ENCODE measurements at regions not wholly inside any gene's neighbourhood (a gene's known extent, or its start where the extent isn't known, plus 50 kb on each side); places are given as distances from the start of the nearest gene placed in this dataset.

DNA sequence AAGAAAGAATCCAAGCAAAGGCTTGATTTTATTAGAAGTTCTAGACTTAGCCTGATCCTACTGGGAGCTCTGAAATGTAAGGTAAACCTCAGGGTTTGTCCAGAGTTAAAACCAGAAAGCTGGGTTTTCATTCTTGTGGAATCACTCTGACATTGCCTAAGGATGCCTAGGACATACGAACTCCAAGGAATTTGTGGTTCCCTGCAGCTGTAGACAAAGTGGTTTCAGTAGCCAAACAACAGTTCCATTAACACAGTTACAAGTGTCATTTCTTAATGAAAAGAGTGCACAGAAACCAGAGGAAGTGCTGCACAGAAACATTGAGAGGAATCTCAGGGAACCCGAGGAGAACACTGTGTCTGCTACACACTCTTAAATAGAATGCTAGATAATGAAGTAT, 221.4 kb upstream of the ST6GAL2 start:
- no peak overlapping the region for H3K4me3 ChIP-seq (ENCODE audit: control insufficient read depth in 1 of 2, extremely low read depth in 1 of 2, low read length in 1 of 2)
- Mint-ChIP-seq H3K9me3 (peaks cover 5 to 24% (median 9%) of the 10 kb centered on the region in 3 donors), H3K4me1 (no peaks in the 10 kb centered on the region), H3K27ac (no peak overlapping the region), H3K36me3 (no peaks in the 10 kb centered on the region), H3K4me3 (no peak overlapping the region), H3K27me3 (no peaks in the 10 kb centered on the region)
- H3K27ac ChIP-seq (ENCODE audit: low read length), result no peak overlapping the region
- ATAC-seq (replicated peaks in 1 of 4) (no peak), DNase-seq (no peak)
- WGBS (ENCODE audit: insufficient coverage), result no CpG with 5 or more reads among the region's 2 CpGs
- no peaks in the 10 kb centered on the region for H3K36me3 ChIP-seq (ENCODE audit: control insufficient read depth in 2 of 2, extremely low read depth in 1 of 2, insufficient read depth in 1 of 2, low read length in 1 of 2)
- POLR2A ChIA-PET, result no interaction called here
- no peaks in the 10 kb centered on the region for H3K27me3 ChIP-seq (replicated peaks in 1 of 2; ENCODE audit: control insufficient read depth in 2 of 2, extremely low read depth in 1 of 2, insufficient read depth in 2 of 2, low read length in 1 of 2)
- CTCF ChIA-PET, result no interaction called here
- H3K4me1 ChIP-seq (ENCODE audit: control insufficient read depth in 1 of 2, extremely low read depth in 1 of 2, insufficient read depth in 2 of 2, low read length in 2 of 2), result no peaks in the 10 kb centered on the region
- no peaks in the 10 kb centered on the region for H3K9me3 ChIP-seq

DNA sequence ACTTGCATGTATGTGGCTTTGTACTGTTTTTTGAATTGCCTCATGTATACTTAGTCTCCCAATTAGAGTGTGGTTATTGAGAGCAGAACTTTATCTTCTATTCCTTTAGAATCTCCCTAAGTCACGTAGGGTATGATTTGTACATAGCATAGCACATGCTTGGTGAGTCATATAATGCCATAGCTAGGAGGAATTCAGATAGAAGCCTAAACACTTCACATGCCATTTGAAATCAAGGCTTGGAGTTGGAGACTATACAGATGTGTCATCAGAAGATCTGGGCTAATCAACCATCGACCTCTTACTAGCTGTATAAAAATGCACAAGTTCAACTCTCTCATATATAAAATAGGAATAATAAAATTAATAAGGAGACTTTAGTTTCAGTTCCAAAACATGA, 222.6 kb upstream of the ST6GAL2 start:
- WGBS (ENCODE audit: insufficient coverage), result no CpG with 5 or more reads among the region's 2 CpGs
- no peaks in the 10 kb centered on the region for H3K9me3 ChIP-seq
- Mint-ChIP-seq H3K27ac (no peak overlapping the region), H3K4me3 (no peak overlapping the region), H3K36me3 (no peaks in the 10 kb centered on the region), H3K27me3 (no peaks in the 10 kb centered on the region), H3K4me1 (no peaks in the 10 kb centered on the region), H3K9me3 (peaks cover 5 to 19% (median 9%) of the 10 kb centered on the region in 3 donors)
- DNase-seq (no peak), ATAC-seq (replicated peaks in 1 of 4) (no peak)
- no peaks in the 10 kb centered on the region for H3K27me3 ChIP-seq (replicated peaks in 1 of 2; ENCODE audit: control insufficient read depth in 2 of 2, extremely low read depth in 1 of 2, insufficient read depth in 2 of 2, low read length in 1 of 2)
- no peak overlapping the region for H3K27ac ChIP-seq (ENCODE audit: low read length)
- no peaks in the 10 kb centered on the region for H3K36me3 ChIP-seq (ENCODE audit: control insufficient read depth in 2 of 2, extremely low read depth in 1 of 2, insufficient read depth in 1 of 2, low read length in 1 of 2)
- no peaks in the 10 kb centered on the region for H3K4me1 ChIP-seq (ENCODE audit: control insufficient read depth in 1 of 2, extremely low read depth in 1 of 2, insufficient read depth in 2 of 2, low read length in 2 of 2)
- H3K4me3 ChIP-seq (ENCODE audit: control insufficient read depth in 1 of 2, extremely low read depth in 1 of 2, low read length in 1 of 2), result no peak overlapping the region
- CTCF ChIA-PET, result no interaction called here
- POLR2A ChIA-PET, result no interaction called here

DNA sequence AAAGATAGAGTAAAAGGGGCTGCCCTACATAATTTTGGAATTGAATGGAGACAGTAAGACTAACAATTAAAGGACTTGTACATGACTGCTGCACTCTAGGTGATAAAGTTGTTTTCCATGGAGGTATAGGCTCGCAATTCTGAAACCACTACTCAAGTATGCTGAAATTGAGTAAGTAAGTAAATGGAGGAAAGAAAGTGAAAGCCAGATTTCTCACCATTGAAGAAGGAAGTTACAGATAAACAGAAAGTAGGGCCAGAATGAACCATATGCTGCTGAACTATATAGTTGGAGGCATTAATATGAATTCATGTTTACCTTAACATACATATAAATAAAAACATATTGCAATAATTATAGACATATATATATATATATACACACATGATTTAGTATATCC, 225.7 kb upstream of the ST6GAL2 start:
- Histone ChIP-seq H3K27ac (ENCODE audit: low read length) (no peak overlapping the region), H3K4me1 (ENCODE audit: control insufficient read depth in 1 of 2, extremely low read depth in 1 of 2, insufficient read depth in 2 of 2, low read length in 2 of 2) (no peaks in the 10 kb centered on the region), H3K9me3 (no peaks in the 10 kb centered on the region), H3K4me3 (ENCODE audit: control insufficient read depth in 1 of 2, extremely low read depth in 1 of 2, low read length in 1 of 2) (no peak overlapping the region), H3K36me3 (ENCODE audit: control insufficient read depth in 2 of 2, extremely low read depth in 1 of 2, insufficient read depth in 1 of 2, low read length in 1 of 2) (no peaks in the 10 kb centered on the region), H3K27me3 (replicated peaks in 1 of 2; ENCODE audit: control insufficient read depth in 2 of 2, extremely low read depth in 1 of 2, insufficient read depth in 2 of 2, low read length in 1 of 2) (no peaks in the 10 kb centered on the region)
- Mint-ChIP-seq H3K4me3 (no peak overlapping the region), H3K4me1 (no peaks in the 10 kb centered on the region), H3K27ac (no peak overlapping the region), H3K9me3 (peaks cover 2 to 16% (median 9%) of the 10 kb centered on the region in 3 donors), H3K27me3 (no peaks in the 10 kb centered on the region), H3K36me3 (no peaks in the 10 kb centered on the region)
- CTCF ChIA-PET, result no interaction called here
- POLR2A ChIA-PET, result no interaction called here
- WGBS (ENCODE audit: insufficient coverage), result no CpG with 5 or more reads among the region's 1 CpG
- ATAC-seq (replicated peaks in 1 of 4), result no peak
- no peak for DNase-seq

DNA sequence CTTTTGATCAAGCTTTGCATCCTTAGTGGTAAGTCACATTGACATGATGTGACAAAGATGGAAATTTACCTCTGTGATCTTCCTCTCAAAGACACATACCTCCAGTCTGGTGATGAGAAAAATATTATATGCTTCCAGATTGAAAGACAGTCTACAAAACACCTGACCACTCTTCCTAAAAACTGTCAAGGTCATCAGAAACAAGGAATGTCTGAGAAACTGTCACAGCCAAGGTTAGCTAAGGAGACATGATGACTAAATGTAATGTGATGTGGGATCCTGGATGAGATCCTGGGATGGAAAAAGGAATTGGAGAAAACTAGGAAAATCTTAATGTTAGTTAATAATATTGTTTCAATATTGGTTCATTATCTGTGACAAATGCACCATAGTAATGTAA, 226.6 kb upstream of the ST6GAL2 start:
- no peak overlapping the region for H3K27ac ChIP-seq (ENCODE audit: low read length)
- no peak overlapping the region for H3K4me3 Mint-ChIP-seq
- H3K4me1 Mint-ChIP-seq, result no peaks in the 10 kb centered on the region
- DNase-seq (no peak), ATAC-seq (replicated peaks in 1 of 4) (no peak)
- H3K9me3 ChIP-seq, result no peaks in the 10 kb centered on the region
- CTCF ChIA-PET, result no interaction called here
- no peaks in the 10 kb centered on the region for H3K36me3 ChIP-seq (ENCODE audit: control insufficient read depth in 2 of 2, extremely low read depth in 1 of 2, insufficient read depth in 1 of 2, low read length in 1 of 2)
- POLR2A ChIA-PET, result no interaction called here
- H3K9me3 Mint-ChIP-seq, result peaks cover 2 to 16% (median 9%) of the 10 kb centered on the region in 3 donors
- no peaks in the 10 kb centered on the region for H3K27me3 ChIP-seq (replicated peaks in 1 of 2; ENCODE audit: control insufficient read depth in 2 of 2, extremely low read depth in 1 of 2, insufficient read depth in 2 of 2, low read length in 1 of 2)
- no peaks in the 10 kb centered on the region for H3K4me1 ChIP-seq (ENCODE audit: control insufficient read depth in 1 of 2, extremely low read depth in 1 of 2, insufficient read depth in 2 of 2, low read length in 2 of 2)
- no peak overlapping the region for H3K4me3 ChIP-seq (ENCODE audit: control insufficient read depth in 1 of 2, extremely low read depth in 1 of 2, low read length in 1 of 2)
- no peaks in the 10 kb centered on the region for H3K36me3 Mint-ChIP-seq
- no peaks in the 10 kb centered on the region for H3K27me3 Mint-ChIP-seq
- no peak overlapping the region for H3K27ac Mint-ChIP-seq

DNA sequence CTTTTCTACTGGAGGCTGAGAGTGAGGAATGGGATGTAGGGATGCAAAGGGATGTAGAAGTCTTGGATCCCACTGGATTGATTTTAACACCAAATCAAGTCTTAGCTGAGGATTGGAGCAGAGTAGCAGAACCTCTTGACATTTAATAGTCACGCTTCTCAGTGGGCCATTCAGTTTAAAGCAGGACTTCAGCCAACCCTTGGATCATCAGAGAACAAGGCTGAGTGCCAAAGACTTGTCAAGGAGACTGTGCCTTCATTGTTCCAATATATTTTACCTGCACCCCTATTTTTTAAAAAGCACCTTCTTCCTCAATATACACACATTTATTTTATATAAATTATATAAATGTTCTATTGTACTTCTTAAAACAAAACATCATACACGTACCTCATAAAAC, 242.4 kb upstream of the ST6GAL2 start:
- Mint-ChIP-seq H3K27ac (no peak overlapping the region), H3K4me1 (no peaks in the 10 kb centered on the region), H3K27me3 (peaks cover 0 to 2% of the 10 kb centered on the region in 2 donors), H3K4me3 (no peak overlapping the region), H3K9me3 (peaks cover 0 to 6% (median 0%) of the 10 kb centered on the region in 3 donors), H3K36me3 (no peaks in the 10 kb centered on the region)
- H3K27ac ChIP-seq (ENCODE audit: low read length), result no peak overlapping the region
- no peaks in the 10 kb centered on the region for H3K36me3 ChIP-seq (ENCODE audit: control insufficient read depth in 2 of 2, extremely low read depth in 1 of 2, insufficient read depth in 1 of 2, low read length in 1 of 2)
- H3K4me1 ChIP-seq (ENCODE audit: control insufficient read depth in 1 of 2, extremely low read depth in 1 of 2, insufficient read depth in 2 of 2, low read length in 2 of 2), result no peaks in the 10 kb centered on the region
- POLR2A ChIA-PET, result no interaction called here
- CTCF ChIA-PET, result no interaction called here
- ATAC-seq (replicated peaks in 1 of 4), result no peak
- H3K9me3 ChIP-seq, result no peaks in the 10 kb centered on the region
- DNase-seq, result no peak
- no peak overlapping the region for H3K4me3 ChIP-seq (ENCODE audit: control insufficient read depth in 1 of 2, extremely low read depth in 1 of 2, low read length in 1 of 2)
- H3K27me3 ChIP-seq (replicated peaks in 1 of 2; ENCODE audit: control insufficient read depth in 2 of 2, extremely low read depth in 1 of 2, insufficient read depth in 2 of 2, low read length in 1 of 2), result no peaks in the 10 kb centered on the region
- 25% methylated on average over 1 of the region's 2 CpGs for WGBS (ENCODE audit: insufficient coverage)

DNA sequence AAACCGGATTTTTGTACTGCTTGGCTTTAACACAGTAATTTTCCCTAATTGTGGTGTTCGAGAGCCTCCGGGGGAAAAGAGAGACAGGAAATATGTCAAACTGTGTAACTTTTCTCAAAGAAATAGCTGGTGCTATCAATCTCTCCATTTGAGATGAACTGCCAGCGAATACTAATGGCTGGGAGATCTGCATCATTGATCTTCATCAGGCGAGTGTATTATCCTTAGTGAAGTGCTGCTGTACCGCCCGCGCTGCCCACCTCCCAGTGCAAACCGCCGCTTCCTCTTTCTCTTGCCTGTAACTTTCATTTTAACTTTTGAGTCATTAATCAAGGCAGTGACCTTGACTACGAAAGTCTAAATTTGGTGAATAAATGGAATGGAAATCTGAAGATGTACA, 246.1 kb upstream of the ST6GAL2 start:
- ChIA-PET POLR2A (no interaction called here), CTCF (no interaction called here)
- H3K4me1 ChIP-seq (ENCODE audit: control insufficient read depth in 1 of 2, extremely low read depth in 1 of 2, insufficient read depth in 2 of 2, low read length in 2 of 2), result no peaks in the 10 kb centered on the region
- WGBS (ENCODE audit: insufficient coverage), result 5% methylated on average over 6 of the region's 11 CpGs
- H3K4me1 Mint-ChIP-seq, result no peaks in the 10 kb centered on the region
- no peak overlapping the region for H3K27ac Mint-ChIP-seq
- H3K36me3 ChIP-seq (ENCODE audit: control insufficient read depth in 2 of 2, extremely low read depth in 1 of 2, insufficient read depth in 1 of 2, low read length in 1 of 2), result no peaks in the 10 kb centered on the region
- H3K9me3 ChIP-seq, result no peaks in the 10 kb centered on the region
- H3K4me3 ChIP-seq (ENCODE audit: control insufficient read depth in 1 of 2, extremely low read depth in 1 of 2, low read length in 1 of 2), result no peak overlapping the region
- DNase-seq (no peak), ATAC-seq (replicated peaks in 1 of 4) (no peak)
- no peaks in the 10 kb centered on the region for H3K9me3 Mint-ChIP-seq
- H3K27ac ChIP-seq (ENCODE audit: low read length), result no peak overlapping the region
- H3K36me3 Mint-ChIP-seq, result no peaks in the 10 kb centered on the region
- no peaks in the 10 kb centered on the region for H3K27me3 ChIP-seq (replicated peaks in 1 of 2; ENCODE audit: control insufficient read depth in 2 of 2, extremely low read depth in 1 of 2, insufficient read depth in 2 of 2, low read length in 1 of 2)
- peaks cover 0 to 2% of the 10 kb centered on the region in 2 donors for H3K27me3 Mint-ChIP-seq
- no peak overlapping the region for H3K4me3 Mint-ChIP-seq

DNA sequence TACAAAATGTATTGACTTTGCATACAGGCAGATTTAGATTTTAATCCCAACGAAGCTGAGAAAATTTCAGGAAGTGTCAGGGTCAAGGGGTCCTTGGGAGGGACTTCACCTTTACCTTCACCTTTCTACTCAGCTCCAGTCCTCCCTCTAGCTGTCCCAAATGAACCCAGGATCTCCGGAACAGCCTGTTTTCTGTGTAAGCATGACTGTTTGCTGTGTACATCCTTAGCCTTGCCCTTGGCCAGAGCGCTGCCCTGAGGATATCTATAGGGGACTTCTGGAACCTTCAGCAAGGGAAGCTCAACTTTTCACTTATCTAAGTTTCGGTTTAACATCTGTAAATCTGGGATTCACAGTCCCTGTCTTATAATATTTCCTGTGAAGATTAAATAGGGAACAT, 246.8 kb upstream of the ST6GAL2 start:
- Histone ChIP-seq H3K36me3 (ENCODE audit: control insufficient read depth in 2 of 2, extremely low read depth in 1 of 2, insufficient read depth in 1 of 2, low read length in 1 of 2) (no peaks in the 10 kb centered on the region), H3K4me1 (ENCODE audit: control insufficient read depth in 1 of 2, extremely low read depth in 1 of 2, insufficient read depth in 2 of 2, low read length in 2 of 2) (no peaks in the 10 kb centered on the region), H3K27me3 (replicated peaks in 1 of 2; ENCODE audit: control insufficient read depth in 2 of 2, extremely low read depth in 1 of 2, insufficient read depth in 2 of 2, low read length in 1 of 2) (no peaks in the 10 kb centered on the region), H3K4me3 (ENCODE audit: control insufficient read depth in 1 of 2, extremely low read depth in 1 of 2, low read length in 1 of 2) (no peak overlapping the region), H3K9me3 (no peaks in the 10 kb centered on the region), H3K27ac (ENCODE audit: low read length) (no peak overlapping the region)
- no peak for DNase-seq
- no peak for ATAC-seq (replicated peaks in 1 of 4)
- no peaks in the 10 kb centered on the region for H3K36me3 Mint-ChIP-seq
- H3K4me1 Mint-ChIP-seq, result no peaks in the 10 kb centered on the region
- WGBS (ENCODE audit: insufficient coverage), result 100% methylated on average over 1 of the region's 4 CpGs
- no peaks in the 10 kb centered on the region for H3K27me3 Mint-ChIP-seq
- ChIA-PET CTCF (no interaction called here), POLR2A (no interaction called here)
- H3K27ac Mint-ChIP-seq, result no peak overlapping the region
- no peaks in the 10 kb centered on the region for H3K9me3 Mint-ChIP-seq
- no peak overlapping the region for H3K4me3 Mint-ChIP-seq

Measured in T-cell (primary cell).